ENCODE measurements at regions not wholly inside any gene's neighbourhood (a gene's known extent, or its start where the extent isn't known, plus 50 kb on each side); places are given as distances from the start of the nearest gene placed in this dataset.

DNA sequence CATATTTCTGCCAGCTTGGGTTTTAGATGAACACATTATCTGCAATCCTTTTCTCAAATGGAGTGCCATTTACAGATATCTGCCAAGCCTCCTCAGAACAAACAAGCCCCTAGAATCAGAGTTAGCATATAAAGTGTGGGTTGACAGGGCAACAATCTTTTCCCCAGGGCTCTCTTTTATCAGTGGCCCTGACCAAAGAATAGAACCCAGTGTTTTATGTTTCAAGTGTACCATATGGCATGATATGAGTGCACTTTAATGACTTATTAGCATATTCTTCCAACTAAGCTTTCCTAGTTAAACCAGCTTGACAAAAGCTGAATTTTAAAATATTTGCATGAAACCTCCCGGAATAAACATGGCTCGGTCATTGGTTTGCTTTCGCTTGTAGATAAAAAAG is 57.3 kb downstream of the EVX1 start:
- no peak for DNase-seq

DNA sequence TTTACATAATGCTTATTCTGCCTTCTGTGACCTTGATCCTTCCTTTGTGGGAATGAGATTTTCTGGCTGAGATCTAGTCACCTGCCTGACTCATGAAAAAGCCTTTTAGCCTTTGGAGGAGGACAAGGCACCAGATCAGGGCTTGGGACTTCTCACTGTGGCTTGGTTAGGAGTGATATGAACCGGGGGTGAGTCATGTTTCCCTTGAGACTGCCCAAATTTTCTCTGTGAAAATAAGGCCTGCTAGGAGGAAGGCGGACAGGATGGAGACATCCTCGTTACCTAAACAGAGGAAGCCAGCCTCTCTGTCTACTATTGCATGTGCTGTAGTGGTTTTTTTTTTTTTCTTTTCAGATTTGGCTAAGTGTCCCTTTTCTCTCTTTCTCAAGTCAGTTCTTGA is 57.8 kb downstream of the EVX1 start:
- DNase-seq: no peak

DNA sequence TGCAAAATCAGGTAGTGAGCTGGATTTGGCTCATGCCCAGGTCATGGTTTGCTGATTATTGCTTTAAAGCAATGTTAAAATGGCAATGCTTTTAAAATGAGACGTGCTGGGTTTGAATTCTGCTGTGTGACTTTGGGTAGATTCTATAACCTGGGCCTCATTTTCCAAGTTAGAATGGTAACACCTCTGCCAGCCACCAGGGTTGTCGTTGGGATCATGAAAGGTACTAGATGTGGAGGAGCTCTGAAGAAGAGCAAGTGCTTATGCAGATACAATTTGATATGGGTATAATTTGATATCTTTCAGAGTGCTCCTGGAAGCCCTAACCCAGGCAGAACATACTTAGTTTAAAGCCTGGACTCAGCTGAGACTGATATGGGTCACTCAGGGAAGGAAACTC is 60.0 kb downstream of the EVX1 start:
- DNase-seq: no peak

DNA sequence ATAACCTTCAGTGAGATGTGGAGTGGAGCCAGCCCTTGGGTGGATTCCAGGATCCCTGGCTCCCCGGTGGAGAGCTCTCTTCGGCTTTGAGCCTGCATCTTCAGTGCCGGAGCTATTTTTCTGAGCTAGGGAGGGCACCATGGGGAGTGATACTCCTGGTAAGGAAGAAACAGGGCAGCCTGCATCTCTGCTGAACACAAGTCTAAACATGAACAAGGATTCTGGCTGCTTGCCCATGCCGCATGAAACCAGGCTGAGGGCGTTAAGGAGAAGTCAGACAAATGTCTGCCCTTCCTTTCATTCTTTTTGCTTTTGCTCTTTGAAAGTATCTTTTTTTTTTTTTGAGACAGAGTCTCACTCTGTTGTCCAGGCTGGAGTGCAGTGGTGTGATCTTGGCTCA is 60.4 kb downstream of the EVX1 start:
- DNase-seq: no peak

DNA sequence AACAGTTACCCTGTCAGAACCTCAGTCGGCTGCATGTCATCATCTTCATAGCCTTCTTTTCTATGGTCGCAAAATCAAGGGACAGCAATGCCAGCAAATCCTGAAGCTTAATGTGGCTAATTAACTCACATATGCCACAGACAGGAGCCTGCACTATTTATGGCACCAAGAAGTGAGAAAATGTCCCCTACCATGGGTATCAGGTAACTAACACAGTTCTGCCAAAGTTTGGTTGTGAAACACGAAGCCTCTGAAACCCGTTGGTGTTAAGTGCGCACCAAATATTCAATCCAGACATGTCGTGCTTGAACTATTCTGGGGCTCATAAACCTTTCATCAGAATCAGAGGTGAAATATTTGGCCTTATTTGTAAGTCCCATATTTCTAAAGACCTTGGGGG is 63.3 kb downstream of the EVX1 start:
- no peak for DNase-seq

DNA sequence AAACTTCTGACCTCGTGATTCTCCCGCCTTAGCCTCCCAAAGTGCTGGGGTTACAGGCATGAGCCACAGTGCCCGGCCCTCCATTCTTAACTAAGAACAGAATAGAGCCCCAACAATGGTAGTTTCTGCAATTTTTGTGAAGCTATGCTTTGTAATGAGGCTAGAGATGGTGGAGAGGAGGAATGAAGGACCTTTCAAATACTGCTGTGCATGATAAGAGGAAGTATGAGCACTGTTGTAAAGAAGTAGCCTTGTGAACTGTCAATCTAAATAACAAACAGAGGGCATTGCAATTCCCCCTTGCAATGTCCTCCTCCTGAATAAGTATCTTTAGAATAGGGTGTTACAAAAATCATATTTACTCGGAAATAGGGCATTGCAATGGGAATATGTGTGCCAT is 70.2 kb downstream of the EVX1 start:
- DNase-seq: no peak

DNA sequence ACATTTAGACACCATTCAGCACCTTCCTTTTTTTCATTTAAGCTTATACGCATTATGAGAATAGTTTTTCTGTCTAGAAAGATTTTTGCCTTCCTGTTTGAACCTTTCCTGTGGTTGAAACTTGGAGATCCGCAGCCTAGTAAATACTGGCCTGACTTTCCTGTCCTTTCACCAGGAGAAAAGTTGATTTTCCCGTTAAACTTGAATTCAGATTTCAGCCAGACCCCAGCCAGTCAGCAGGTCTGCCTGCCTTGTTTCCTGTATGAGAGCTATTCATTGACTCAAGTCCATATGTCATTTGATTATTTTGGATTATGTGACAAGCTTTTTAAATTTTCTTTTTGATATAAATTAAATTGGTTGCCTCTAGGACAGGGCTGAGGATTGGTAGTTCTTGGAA is 71.5 kb downstream of the EVX1 start:
- DNase-seq: no peak

DNA sequence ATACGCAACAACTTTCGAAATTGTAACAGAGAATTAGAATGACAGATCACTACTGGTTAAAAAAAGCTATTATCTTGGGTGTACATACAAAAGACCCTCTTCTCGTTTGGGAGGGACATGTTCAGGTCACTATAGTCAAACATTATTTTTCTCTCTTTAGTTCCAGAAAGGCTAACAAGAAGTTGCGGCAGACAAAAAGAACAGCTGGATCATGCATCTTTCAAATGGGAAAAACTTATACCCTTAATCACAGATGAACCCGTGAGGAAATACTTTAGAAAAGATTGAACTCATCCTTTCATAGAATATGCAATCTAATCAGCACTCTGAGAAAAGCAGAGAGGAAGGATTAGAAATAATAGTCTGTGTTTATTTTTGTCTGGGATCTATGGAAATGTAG is 72.5 kb downstream of the EVX1 start:
- DNase-seq: no peak

DNA sequence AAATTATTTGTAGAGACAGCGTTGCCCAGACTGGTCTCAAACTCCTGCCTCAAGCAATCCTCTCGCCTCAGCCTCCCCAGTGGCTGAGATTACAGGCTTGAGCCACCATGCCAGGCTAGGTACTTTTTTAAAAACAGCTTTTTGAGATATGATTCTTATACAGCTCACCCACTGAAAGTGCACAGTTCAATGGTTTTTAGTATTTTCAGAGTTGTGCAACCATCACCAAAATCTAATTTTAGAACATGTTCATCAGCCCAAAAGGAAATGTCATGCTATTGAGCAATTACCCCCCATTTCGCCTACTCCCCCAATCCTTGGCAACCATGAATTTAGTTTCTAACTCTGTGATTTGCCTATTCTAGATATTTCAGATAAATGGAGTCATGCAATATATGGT is 73.7 kb downstream of the EVX1 start:
- DNase-seq: no peak

DNA sequence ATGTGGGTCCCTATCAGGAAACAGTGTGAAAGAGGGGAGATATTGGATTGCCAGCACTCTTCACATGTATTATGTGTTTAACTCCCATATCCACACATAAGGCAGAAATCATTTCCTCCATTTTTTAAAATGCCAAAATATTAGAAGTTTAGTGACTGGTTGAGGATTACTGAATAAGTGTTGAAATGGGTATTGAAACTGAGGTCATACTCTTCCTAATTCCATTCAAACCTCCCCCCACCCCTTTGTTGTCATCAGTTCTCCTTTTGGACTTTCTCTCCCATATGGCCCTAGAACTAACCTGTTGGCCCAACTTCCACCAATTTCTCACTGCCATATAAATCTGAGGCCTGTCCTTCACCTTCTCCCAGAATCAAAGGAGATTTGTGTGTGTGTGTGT is 81.6 kb downstream of the EVX1 start:
- no peak for DNase-seq

DNA sequence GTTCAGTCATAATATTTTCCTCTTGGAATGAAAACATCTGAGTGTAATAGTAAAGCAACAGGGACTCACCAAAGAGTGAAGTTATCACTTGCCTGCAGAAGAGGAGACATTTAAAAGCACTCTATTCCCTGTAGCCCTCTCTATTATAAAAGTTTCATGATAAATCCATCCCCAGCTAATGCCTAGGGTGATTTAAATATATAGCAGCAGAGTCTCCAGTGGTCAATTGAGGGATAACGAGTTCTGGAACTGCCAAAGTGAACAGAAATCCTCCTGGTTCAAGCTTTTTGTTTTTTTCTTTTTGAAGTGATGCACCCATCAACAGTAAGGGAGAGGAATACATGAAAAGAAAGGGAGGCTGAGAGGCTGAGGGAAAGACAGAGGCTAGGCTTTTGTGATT is 87.3 kb downstream of the EVX1 start:
- DNase-seq: no peak

DNA sequence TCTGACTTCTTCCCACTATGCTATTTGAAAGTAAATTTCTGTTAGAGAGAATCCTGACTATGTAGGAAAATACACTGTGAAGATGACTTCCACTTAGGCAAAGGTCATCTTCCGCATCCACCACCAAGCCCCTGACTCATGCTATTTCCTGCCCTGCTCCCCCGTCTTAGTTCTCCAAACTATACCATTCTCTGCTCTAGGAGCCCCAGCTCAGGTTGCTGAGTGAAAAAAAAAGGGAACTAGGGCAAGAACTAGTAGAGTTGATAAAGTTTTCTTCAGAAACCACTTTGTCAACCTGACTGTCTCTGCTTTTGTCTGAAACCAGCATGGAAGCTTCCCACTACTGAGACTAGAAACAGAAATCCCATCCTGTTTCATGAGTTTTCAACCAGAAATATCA is 96.9 kb downstream of the EVX1 start:
- peak; percentile 23 for DNase-seq

DNA sequence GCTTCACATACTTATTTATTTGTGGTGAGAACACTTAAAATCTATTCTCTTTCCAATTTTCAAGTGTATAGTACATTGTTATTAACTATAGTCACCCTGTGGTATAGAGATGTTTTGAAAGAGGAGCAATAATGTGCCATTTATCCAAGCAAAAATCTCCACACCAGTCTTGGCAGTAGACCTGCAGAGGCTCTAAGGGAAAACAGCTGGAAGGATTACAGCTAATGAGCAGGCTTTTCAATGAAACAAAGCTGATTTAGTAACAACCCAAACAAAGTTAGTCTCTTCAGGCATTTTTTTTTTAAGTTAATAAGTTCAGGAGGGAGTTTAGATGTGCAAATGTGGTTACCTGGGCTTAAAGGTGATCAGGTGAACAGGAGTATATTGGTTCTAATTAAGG is 101.9 kb downstream of the EVX1 start:
- no peak for DNase-seq

DNA sequence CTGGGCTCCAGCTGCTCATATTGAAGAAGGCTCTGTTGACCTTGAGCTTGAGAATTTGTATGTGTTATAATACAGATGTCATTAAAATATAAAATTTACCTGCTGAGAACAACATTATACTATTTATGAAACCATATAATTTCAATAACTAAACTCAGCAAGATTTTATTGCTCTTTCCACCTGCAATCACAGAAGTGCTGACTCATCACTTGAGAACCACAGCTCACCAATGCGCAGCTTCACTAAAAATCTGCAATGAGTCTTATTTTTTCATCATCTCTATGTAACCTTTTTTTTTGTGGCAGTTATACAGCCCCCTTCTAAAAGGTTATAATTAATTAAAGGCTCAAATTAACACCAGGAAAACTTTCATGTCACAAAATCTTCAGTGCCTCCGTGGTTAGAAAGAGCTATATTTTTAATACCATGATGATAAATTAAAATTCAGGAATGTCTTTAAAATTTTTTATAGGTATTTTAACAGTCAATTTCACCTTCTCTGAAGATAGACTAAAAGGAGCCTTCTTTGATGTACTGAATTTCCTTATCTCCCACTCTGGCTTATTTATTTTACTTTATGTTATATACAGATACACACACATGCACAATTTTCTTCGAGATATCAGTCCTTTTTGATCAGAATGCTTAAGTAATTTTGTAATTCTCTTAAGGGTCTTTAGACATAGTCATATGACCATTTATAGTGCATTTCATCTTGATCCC is 102.7 kb downstream of the EVX1 start:
- DNase-seq: no peak

DNA sequence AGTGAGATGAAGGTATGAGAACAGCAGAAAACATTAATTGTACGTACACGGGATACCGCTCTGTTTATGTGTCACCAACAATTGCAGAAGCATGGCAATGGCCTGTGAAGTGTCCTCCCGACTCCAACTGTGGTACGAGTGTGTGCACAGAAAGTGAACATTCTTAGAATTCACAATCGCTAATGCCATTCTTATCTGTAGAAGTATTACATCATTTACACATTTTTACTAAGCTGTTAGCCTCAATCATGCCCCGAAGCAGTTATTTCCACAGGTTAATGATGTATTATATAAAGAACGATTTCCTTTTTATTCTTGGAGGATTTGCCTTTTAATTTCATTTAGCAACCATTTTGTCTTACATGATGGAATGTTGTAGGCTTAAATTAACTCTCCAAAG is 103.4 kb downstream of the EVX1 start:
- no peak for DNase-seq

DNA sequence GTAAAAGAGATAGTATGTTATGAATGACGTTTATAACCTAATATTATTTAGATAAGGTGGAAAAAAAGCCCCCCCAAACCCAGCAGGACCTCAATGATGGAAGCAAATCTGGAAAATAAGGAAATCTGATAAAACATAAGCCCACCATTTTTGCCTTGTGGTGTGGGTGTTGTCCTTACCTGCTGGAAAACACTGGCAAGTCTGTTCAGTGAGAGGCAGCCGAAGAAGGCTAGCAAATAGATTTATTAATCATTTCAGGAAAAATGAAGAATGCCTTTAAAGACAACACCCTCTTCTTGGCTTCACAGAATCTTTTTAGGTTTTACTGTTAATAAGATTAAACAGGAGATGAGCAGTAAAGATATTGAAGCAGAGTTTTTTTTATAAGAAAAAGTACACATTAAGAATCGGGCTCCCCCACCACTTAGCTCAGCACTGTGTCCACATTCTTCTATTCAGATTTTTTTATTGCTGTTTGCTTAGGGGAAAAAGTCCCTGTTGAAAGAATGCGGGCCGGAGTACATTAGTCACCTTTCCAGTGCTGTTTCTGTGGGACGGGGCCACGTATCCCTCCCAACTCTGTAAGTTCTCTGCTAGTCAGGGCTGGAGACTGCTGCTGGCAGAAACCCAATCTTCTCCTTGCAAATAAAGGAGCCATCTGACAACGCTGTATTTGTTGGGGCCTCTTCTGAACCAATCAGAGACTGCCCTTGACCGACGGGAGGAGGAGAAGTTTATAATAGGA is 104.1 kb downstream of the EVX1 start:
- DNase-seq: no peak

DNA sequence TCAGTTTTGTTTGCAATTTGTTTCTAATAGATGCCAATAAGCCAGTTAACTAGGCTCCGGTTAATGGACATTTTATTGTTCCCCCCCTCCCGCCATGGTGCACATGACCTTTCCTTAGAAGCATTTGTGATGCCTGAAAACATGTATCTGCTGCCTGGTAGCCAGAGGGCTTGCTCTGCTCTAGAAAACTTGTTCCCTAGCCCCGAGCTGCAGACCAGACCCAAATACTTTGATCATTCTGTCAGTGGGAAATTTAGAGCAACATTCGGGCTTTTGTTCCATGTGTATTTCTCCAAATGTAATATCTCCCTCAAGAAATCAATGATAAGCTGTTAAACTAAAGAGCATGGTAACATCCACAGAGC is 104.7 kb downstream of the EVX1 start:
- no peak for DNase-seq

DNA sequence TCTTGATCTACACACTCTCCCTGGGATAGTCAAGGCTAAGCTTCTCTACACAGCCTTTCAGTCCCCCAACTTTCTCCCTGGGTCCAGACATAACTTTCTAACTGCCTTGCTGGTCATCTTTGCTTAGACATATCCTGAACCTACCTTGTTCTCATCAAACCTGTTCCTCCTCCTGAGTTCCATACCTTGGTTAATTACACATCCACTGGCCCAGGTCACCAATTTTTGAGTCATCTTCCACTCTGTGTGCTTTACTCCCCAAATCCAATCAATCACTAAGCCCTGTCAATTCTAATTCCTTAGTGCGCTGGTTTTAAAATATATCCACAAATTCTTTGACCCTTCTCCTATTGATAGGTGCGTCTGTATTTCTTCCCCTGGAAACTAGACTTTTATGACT is 107.0 kb downstream of the EVX1 start:
- DNase-seq: no peak

DNA sequence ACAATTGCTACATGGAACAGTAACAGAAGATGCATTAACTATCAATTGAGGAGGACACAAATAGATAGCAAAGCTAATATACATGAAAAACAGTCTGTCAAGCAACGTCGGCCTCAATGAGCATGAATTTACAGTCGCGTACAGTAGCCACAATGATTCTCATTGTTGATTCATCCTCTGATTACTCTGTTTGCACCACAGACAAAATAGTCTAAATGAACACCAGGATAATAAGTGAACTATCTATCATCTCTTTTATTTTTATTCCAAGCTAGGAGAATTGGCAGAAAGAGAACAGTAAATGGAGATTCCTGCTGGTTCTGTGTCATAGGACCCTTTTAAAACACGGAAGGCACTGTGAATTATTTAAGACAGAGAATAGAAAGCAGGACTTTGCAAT is 108.5 kb downstream of the EVX1 start:
- DNase-seq: no peak

DNA sequence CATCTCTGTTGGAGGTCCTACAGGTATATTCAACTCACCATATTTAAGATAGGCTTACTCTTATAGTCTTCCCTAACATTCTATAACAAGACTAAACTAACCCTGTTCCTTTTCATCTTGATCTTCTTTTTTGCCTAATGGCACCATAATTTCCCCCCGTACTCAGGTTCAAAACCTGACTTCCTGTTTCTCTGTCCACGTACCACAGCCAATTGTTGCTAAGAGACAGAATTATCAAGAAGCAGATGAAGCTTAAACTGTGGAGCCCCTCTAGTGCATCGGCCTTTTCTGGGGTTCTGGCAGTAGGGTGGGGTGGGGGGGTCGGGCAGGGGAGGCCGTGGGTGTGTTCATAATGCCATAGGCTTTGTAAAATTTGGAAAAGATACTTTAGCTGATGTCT is 109.2 kb downstream of the EVX1 start:
- no peak for DNase-seq

DNA sequence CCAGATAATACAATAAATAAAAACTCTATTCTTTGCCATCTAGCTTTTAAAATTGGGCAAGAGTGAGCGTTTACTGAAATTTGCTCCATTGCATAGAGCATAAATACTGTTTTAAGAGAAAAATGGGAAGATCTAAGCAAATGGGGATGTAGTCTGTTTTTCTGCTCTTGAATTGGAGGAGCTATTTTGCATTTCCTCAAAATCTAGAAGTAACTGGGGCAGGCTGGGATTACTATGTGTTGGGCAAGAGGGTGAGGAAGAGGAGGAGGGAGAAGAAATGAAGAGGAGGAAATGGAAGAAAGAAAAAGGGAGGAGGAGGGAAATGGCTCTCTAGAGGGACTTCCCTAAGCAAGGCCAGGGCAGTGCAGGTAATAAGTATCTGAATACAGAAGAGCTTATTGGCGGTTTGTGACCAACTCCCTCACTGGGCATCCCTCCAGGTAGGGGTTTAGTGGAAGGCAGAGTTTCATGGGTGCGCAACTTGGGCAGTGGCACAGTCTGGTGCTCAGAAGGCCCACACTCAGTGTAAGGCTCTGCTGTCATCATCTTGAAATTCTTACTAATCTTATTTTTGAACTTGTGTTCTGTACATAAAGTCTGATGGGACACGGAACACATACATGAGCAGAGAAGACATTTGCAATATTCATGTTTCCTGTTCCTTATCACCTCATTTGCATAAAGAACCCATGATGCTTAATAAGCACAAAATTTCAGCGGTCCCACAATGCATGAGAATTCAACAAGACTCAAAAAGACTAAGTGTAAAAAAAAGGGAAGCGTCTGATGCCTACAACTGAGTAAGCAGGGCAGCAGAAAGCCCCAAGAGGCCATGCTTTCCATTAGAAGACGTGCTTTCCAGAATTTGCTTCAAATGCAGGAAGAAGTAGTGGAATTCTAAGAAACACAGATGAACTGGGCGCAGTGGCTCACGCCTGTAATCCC is 116.9 kb downstream of the EVX1 start:
- no peak for DNase-seq

DNA sequence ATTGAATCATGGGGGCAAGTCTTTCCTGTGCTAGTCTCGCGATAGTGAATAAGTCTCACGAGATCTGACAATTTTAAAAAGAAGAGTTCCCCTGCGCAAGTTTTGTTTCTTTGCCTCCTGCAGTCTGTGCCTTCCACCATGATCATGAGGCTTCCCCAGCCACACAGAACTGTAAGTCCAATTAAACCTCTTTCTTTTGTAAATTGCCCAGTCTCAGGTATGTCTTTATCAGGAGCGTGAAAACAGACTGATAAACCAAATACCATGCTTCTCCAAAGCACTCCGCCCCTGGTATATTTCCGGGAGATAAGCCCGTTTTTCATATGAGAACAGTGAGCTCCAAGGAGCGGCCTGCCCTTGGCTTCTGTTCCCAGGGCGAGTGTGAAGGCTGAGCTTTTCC is 118.9 kb downstream of the EVX1 start:
- no peak for DNase-seq

DNA sequence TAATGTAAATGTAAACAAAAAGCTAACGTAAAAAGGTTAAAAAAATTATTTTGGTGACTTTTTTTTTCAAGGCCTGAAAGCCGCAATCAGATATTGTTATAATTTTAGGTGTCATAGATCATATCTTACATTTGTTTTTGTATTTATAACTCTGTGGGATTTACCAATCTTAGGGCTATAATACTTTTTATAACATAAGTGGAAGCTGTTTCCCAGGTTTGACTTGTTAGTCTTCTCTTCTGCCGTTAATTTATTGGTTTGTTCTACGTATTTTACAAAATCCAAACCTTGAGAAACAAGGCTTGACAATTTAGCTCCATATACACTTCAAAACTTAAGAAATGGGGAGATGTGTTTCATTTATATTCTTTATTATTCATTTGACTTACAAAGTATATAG is 119.4 kb downstream of the EVX1 start:
- DNase-seq: no peak

DNA sequence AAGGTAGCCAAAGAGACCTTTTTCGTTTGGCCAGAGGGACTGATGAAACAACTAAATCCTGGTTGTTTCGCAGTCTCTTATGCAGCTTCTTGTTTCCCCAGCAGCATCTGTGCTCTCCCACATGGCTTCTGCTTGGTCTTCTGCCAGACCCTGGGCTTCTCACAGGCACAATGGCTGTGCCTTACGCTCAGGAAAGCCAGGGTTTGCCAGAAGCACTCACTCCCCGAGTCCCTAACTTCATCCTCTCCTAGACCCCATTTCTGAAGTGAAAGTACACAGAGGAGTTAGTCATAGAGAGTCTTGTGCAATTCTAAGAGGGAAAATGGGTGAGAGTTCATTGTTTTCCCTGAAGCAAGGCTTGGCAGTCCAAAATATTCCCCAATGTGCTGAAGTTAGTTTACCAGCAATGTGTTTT is 121.7 kb downstream of the EVX1 start:
- DNase-seq: no peak

Data from CD4-positive, alpha-beta T cell treated with Interleukin-10 for 1 hour (primary cell).